ENCODE measurements at regions not wholly inside any gene's neighbourhood (a gene's known extent, or its start where the extent isn't known, plus 50 kb on each side); places are given as distances from the start of the nearest gene placed in this dataset.

- intact Hi-C loops (cut with DNase I): no loop called here
- H3K27me3 ChIP-seq (ENCODE audit: control insufficient read depth, insufficient read depth, low read length): no peaks in the 10 kb centered on the region
- DNase-seq (no peak), FAIRE-seq (no peak)
- no peak overlapping the region for H3K9ac ChIP-seq (ENCODE audit: low read length in 3 of 3)
- TF ChIP-seq, protein P1, sequence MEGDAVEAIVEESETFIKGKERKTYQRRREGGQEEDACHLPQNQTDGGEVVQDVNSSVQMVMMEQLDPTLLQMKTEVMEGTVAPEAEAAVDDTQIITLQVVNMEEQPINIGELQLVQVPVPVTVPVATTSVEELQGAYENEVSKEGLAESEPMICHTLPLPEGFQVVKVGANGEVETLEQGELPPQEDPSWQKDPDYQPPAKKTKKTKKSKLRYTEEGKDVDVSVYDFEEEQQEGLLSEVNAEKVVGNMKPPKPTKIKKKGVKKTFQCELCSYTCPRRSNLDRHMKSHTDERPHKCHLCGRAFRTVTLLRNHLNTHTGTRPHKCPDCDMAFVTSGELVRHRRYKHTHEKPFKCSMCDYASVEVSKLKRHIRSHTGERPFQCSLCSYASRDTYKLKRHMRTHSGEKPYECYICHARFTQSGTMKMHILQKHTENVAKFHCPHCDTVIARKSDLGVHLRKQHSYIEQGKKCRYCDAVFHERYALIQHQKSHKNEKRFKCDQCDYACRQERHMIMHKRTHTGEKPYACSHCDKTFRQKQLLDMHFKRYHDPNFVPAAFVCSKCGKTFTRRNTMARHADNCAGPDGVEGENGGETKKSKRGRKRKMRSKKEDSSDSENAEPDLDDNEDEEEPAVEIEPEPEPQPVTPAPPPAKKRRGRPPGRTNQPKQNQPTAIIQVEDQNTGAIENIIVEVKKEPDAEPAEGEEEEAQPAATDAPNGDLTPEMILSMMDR (IDR thresholded peaks at IDR 0.05; ENCODE audit: borderline replicate concordance, extremely low read depth, insufficient read depth): no peak
- no peak overlapping the region for H3K27ac ChIP-seq (ENCODE audit: low read depth in 2 of 2, low read length in 2 of 2)
- H3K9me3 ChIP-seq (ENCODE audit: control insufficient read depth in 2 of 3, insufficient read depth in 1 of 3, low read length in 3 of 3): no peaks in the 10 kb centered on the region
- no peaks in the 10 kb centered on the region for H3K36me3 ChIP-seq (ENCODE audit: control insufficient read depth in 2 of 3, insufficient read depth in 3 of 3, low read length in 3 of 3)
- no peaks in the 10 kb centered on the region for H3K4me1 ChIP-seq (ENCODE audit: control insufficient read depth in 2 of 3, insufficient read depth in 2 of 3, low read depth in 1 of 3, low read length in 3 of 3)
- no peak overlapping the region for H3K4me3 ChIP-seq (ENCODE audit: low read length in 3 of 3)
Measured at GRCh38 chr4:186775902-186776301, 52.2 kb upstream of the FAT1 start.

DNA sequence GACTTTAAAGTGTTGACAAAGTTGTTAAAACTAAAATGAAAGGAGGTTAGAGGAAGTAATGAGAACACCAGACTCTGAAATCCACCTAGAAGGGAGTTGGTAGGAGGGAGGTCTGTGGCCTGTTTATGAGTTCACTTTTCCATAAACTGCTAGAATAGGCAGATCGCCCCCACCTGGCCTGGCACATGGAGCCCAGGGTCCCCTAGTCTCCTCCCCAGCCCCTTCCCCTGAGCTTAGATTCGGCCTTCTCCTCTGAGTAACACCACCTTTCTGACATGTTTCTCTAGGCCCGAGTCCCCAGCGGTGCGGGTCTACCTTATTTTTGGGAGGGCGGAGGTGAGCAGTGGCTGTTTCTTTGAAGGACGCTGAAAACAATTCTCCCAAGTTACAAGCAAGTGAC is 54.5 kb upstream of the FAT1 start:
- no peak overlapping the region for H3K4me3 ChIP-seq (ENCODE audit: low read length in 3 of 3)
- H3K9me3 ChIP-seq (ENCODE audit: control insufficient read depth in 2 of 3, insufficient read depth in 1 of 3, low read length in 3 of 3): no peaks in the 10 kb centered on the region
- no peaks in the 10 kb centered on the region for H3K27me3 ChIP-seq (ENCODE audit: control insufficient read depth, insufficient read depth, low read length)
- FAIRE-seq (no peak), DNase-seq (no peak)
- no peak overlapping the region for H3K27ac ChIP-seq (ENCODE audit: low read depth in 2 of 2, low read length in 2 of 2)
- no peaks in the 10 kb centered on the region for H3K4me1 ChIP-seq (ENCODE audit: control insufficient read depth in 2 of 3, insufficient read depth in 2 of 3, low read depth in 1 of 3, low read length in 3 of 3)
- H3K9ac ChIP-seq (ENCODE audit: low read length in 3 of 3): no peak overlapping the region
- intact Hi-C loops (cut with DNase I): no loop called here
- H3K36me3 ChIP-seq (ENCODE audit: control insufficient read depth in 2 of 3, insufficient read depth in 3 of 3, low read length in 3 of 3): no peaks in the 10 kb centered on the region
- TF ChIP-seq, protein P1 (IDR thresholded peaks at IDR 0.05; ENCODE audit: borderline replicate concordance, extremely low read depth, insufficient read depth): no peak

- H3K4me1 ChIP-seq (ENCODE audit: control insufficient read depth in 2 of 3, insufficient read depth in 2 of 3, low read depth in 1 of 3, low read length in 3 of 3): no peaks in the 10 kb centered on the region
- H3K4me3 ChIP-seq (ENCODE audit: low read length in 3 of 3): no peak overlapping the region
- TF ChIP-seq, protein P1 (IDR thresholded peaks at IDR 0.05; ENCODE audit: borderline replicate concordance, extremely low read depth, insufficient read depth): no peak
- no peak overlapping the region for H3K27ac ChIP-seq (ENCODE audit: low read depth in 2 of 2, low read length in 2 of 2)
- H3K9ac ChIP-seq (ENCODE audit: low read length in 3 of 3): no peak overlapping the region
- H3K36me3 ChIP-seq (ENCODE audit: control insufficient read depth in 2 of 3, insufficient read depth in 3 of 3, low read length in 3 of 3): no peaks in the 10 kb centered on the region
- H3K9me3 ChIP-seq (ENCODE audit: control insufficient read depth in 2 of 3, insufficient read depth in 1 of 3, low read length in 3 of 3): no peaks in the 10 kb centered on the region
- FAIRE-seq: no peak
- H3K27me3 ChIP-seq (ENCODE audit: control insufficient read depth, insufficient read depth, low read length): no peaks in the 10 kb centered on the region
- no peak for DNase-seq
- intact Hi-C loops (cut with DNase I): no loop called here
Measured at GRCh38 chr4:186780291-186781031, 56.8 kb upstream of the FAT1 start.

Measured in kidney (tissue), 13 donors.